ENCODE measurements at regions not wholly inside any gene's neighbourhood (a gene's known extent, or its start where the extent isn't known, plus 50 kb on each side); places are given as distances from the start of the nearest gene placed in this dataset.
"Not testable (repeated sequence)": the region's sequence is repeated elsewhere in the genome, so short reads cannot be mapped to it uniquely, and the experiment has no call there.

DNA sequence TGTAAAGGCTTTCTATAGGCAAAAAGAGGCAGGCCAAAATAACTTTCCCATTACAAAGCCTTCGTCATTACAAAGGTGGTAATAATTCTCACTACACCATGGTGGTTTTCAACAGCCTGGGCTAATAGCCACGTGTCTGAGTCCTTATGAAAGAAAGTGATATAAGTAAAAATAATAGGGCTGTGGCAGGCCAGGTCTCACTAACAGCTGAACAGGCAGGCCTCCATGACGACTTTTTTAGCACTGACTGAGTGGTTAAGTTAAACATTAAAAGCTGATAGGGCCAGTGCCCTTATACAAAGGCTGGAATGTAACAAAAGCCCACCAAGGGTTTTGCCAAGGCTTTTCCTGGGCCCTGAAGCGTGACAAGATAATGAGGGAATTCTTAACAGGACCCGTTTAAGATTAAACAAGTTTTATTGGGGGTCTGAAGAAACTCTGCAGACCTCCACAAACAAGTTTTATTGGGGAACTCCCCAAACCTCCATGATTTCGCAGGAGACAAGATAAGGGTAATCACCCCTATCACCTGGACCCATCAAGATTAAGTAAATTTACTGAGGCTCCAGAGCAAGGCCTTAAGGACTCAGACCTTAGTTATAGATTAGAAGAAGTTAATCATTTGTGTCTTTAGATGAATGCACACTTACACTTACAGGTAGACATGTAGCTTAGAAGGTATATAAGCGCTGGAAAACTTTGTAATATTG, 412.9 kb downstream of the CHSY3 start:
- TF ChIP-seq, protein P1, sequence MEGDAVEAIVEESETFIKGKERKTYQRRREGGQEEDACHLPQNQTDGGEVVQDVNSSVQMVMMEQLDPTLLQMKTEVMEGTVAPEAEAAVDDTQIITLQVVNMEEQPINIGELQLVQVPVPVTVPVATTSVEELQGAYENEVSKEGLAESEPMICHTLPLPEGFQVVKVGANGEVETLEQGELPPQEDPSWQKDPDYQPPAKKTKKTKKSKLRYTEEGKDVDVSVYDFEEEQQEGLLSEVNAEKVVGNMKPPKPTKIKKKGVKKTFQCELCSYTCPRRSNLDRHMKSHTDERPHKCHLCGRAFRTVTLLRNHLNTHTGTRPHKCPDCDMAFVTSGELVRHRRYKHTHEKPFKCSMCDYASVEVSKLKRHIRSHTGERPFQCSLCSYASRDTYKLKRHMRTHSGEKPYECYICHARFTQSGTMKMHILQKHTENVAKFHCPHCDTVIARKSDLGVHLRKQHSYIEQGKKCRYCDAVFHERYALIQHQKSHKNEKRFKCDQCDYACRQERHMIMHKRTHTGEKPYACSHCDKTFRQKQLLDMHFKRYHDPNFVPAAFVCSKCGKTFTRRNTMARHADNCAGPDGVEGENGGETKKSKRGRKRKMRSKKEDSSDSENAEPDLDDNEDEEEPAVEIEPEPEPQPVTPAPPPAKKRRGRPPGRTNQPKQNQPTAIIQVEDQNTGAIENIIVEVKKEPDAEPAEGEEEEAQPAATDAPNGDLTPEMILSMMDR (IDR thresholded peaks at IDR 0.05) = no peak
- DNase-seq = no peak
- intact Hi-C loops (cut with DNase I) = no loop called here
- no peaks in the 10 kb centered on the region for H3K27me3 ChIP-seq
- H3K9me3 ChIP-seq = no peaks in the 10 kb centered on the region
- H3K9ac ChIP-seq (ENCODE audit: low read depth in 2 of 2, low read length in 2 of 2) = no peak overlapping the region
- no peak overlapping the region for H3K27ac ChIP-seq
- no peak overlapping the region for H3K4me3 ChIP-seq
- no peaks in the 10 kb centered on the region for H3K4me1 ChIP-seq
- no peaks in the 10 kb centered on the region for H3K36me3 ChIP-seq

GRCh38 chr5:130295235-130295634, 391.0 kb downstream of the CHSY3 start:
- intact Hi-C loops (cut with DNase I) = no loop called here
- TF ChIP-seq, protein P1 (IDR thresholded peaks at IDR 0.05) = no peak

DNA sequence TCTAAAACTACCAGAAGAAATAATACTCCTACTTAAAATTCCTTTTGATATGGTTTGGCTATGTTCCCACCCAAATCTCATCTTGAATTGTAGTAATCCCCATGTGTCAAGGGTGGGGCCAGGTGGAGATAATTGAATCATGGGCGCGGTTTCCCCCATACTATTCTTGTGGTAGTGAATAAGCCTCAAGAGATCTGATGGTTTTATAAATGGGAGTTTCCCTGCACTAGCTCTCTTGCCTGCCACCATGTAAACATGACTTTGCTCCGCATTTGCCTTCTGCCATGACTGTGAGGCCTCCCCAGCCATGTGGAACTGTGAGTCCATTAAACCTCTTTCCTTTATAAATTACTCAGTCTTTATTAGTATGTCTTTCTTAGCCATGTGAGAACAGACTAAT, 390.5 kb downstream of the CHSY3 start:
- H3K4me3 ChIP-seq; intact Hi-C loops (cut with DNase I); H3K4me1 ChIP-seq; H3K9me3 ChIP-seq; H3K36me3 ChIP-seq; DNase-seq; H3K27ac ChIP-seq; H3K27me3 ChIP-seq; H3K9ac ChIP-seq (ENCODE audit: low read depth in 2 of 2, low read length in 2 of 2): not testable (repeated sequence)

More at GRCh38 chr5:130295235-130295634, 391.0 kb downstream of the CHSY3 start:
- no peak overlapping the region for H3K27ac ChIP-seq
- no peak overlapping the region for H3K9ac ChIP-seq (ENCODE audit: low read depth in 2 of 2, low read length in 2 of 2)
- no peaks in the 10 kb centered on the region for H3K4me1 ChIP-seq
- H3K36me3 ChIP-seq = no peaks in the 10 kb centered on the region
- DNase-seq = no peak
- no peak overlapping the region for H3K4me3 ChIP-seq
- no peaks in the 10 kb centered on the region for H3K27me3 ChIP-seq
- no peaks in the 10 kb centered on the region for H3K9me3 ChIP-seq

- Histone ChIP-seq H3K9ac (ENCODE audit: low read depth in 2 of 2, low read length in 2 of 2) (no peak overlapping the region), H3K4me3 (no peak overlapping the region), H3K9me3 (no peaks in the 10 kb centered on the region), H3K27ac (no peak overlapping the region), H3K36me3 (no peaks in the 10 kb centered on the region), H3K27me3 (no peaks in the 10 kb centered on the region), H3K4me1 (no peaks in the 10 kb centered on the region)
- intact Hi-C loops (cut with DNase I) = no loop called here
- DNase-seq = no peak
- TF ChIP-seq, protein P1 (IDR thresholded peaks at IDR 0.05) = no peak
Observed at GRCh38 chr5:130290219-130290618, 386.0 kb downstream of the CHSY3 start.

DNA sequence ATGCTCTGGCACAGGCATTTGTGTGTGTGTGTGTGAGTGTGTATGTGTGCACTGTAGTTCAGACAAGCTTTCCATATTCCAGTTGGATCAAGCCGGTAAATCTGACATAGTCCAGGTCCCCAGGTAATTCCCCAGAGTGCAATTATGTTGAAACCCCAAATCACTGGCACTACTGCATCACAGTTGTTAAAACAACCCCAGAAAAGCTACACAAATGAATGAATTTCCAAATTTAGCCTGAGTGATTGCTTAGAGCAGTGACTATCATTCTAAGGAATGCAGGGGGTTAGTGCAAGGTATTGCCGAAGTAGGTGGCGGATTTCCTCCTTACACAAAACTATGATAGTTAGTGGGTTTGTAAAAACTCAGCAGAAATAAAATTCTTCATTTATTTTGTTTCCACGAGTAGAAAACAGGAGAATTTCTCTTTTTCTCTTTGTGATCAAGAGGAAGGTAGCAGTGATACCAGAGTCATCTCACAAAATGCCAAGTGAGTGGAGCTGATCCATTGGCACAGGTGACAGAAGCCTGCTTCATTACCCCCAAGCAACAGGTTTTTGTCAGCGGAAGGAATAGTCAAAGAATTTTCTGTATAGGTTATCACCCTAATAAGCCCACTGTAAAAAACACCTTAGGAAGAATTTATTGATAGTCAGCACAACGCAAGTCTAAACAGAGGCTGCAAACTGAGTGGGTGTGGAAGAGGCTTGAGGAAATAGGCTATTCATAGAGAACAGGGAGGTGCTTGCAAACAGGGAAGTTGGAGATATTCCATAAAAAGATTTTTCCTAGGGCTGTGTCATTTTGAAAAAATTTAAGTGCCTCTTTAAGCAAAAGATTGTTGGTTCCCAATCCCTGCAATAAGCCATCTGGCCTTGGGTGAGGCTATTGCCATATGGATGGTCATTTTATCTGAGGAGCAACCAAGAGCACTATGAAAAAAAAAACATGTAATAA, 385.1 kb downstream of the CHSY3 start:
- no peaks in the 10 kb centered on the region for H3K4me1 ChIP-seq
- H3K27me3 ChIP-seq = no peaks in the 10 kb centered on the region
- no peak overlapping the region for H3K27ac ChIP-seq
- no peaks in the 10 kb centered on the region for H3K36me3 ChIP-seq
- no peaks in the 10 kb centered on the region for H3K9me3 ChIP-seq
- no peak overlapping the region for H3K4me3 ChIP-seq
- intact Hi-C loops (cut with DNase I) = no loop called here
- TF ChIP-seq, protein P1 (IDR thresholded peaks at IDR 0.05) = no peak
- DNase-seq = no peak
- no peak overlapping the region for H3K9ac ChIP-seq (ENCODE audit: low read depth in 2 of 2, low read length in 2 of 2)

All from colonic mucosa (tissue), 4 donors.